Natural killer cell treated with Interleukin-12 subunit alpha and Interleukin-12 subunit beta and Interleukin-15 and Interleukin-18, amount 100 ng/mL, for 72 hours (primary cell): ENCODE measurements at regions not wholly inside any gene's neighbourhood (a gene's known extent, or its start where the extent isn't known, plus 50 kb on each side); places are given as distances from the start of the nearest gene placed in this dataset.

Source experiments
- ATAC-seq, 2 donors: fragments of 150-1000 bp; cut with Tn5 transposase in 1 of 2; sonication (Bioruptor Pico), chemical (Tn5 transposase) in 1 of 2; 2 replicates each; pipeline ENCODE4 v1.10.0; 2021
- DNase-seq: peaks from one replicate; pipeline ENCODE4 v3.0.0; 2022; ENCODE audit warnings: low spot score
- H3K27ac Mint-ChIP-seq, 2 donors: 1 replicate in 1 of 2; 2 replicates in 1 of 2; pipeline ENCODE4 v1.8.0; 2022; ENCODE audit warnings: mixed read lengths in 2 of 2, mild to moderate bottlenecking in 1 of 2, moderate library complexity in 1 of 2
- H3K27me3 Mint-ChIP-seq, 2 donors: 1 replicate in 1 of 2; 2 replicates in 1 of 2; pipeline ENCODE4 v1.8.0; 2022; ENCODE audit warnings: mixed read lengths in 2 of 2
- H3K36me3 Mint-ChIP-seq: one replicate; pipeline ENCODE4 v1.8.0; 2022; ENCODE audit warnings: mixed read lengths
- H3K4me1 Mint-ChIP-seq, 2 donors: 1 replicate in 1 of 2; 2 replicates in 1 of 2; pipeline ENCODE4 v1.8.0; 2022; ENCODE audit warnings: low read depth in 2 of 2, mixed read lengths in 2 of 2, mild to moderate bottlenecking in 1 of 2
- H3K4me3 Mint-ChIP-seq: one replicate; pipeline ENCODE4 v1.8.0; 2022; ENCODE audit warnings: mixed read lengths
- H3K9me3 Mint-ChIP-seq: 2 replicates; pipeline ENCODE4 v1.8.0; 2022; ENCODE audit warnings: mixed read lengths

GRCh38 chr1:243917863-243918565, 68.0 kb upstream of the AKT3 start:
- no peak for DNase-seq
- H3K27me3 Mint-ChIP-seq: peaks cover 44 to 64% of the 10 kb centered on the region in 2 donors

DNA sequence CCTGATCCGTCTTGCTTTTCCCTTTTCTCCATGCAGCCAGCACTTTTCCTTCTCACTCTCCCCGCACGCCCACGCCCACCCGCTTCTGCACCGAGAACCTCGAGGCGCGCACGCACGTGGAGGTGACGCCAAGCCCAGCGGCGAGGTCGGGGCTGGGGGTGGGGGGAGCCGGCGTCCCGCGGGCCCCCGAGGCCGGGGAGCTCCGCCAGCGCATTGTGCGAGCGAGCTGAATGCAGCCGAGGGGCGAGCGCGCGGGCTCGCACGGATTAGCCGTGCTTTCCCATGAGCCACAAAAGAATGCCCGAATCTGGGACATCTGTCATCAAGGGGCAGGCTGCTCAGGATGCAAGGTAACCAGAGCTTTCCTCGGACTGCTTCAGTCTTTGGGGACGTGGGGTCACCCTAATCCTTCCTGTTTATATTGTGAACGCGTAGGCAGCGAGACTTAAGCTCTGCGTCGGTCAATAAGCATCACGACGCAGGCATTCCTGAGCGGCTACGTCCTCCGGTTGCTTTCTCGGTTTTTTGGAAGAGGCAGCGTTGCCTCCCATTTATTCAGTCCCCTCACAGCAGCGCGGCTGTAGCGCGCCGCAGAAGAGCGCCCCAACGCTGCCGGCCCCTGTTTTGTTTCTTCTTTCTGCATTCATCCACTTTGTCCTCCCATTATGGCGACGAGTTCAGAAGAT, 67.3 kb upstream of the AKT3 start:
- no peaks in the 10 kb centered on the region for H3K9me3 Mint-ChIP-seq
- H3K27ac Mint-ChIP-seq: no peak overlapping the region
- peak; percentile 45 to 54 for ATAC-seq
- no peak for DNase-seq
- peak overlapping the region; percentile 82 for H3K4me3 Mint-ChIP-seq
- H3K27me3 Mint-ChIP-seq: peaks cover 44 to 64% of the 10 kb centered on the region in 2 donors
- H3K4me1 Mint-ChIP-seq: peaks cover 13 to 15% of the 10 kb centered on the region in 2 donors
- no peaks in the 10 kb centered on the region for H3K36me3 Mint-ChIP-seq

More at GRCh38 chr1:243917863-243918565, 68.0 kb upstream of the AKT3 start:
- peak in 1 of 2 donors; percentile 52 for ATAC-seq
- no peaks in the 10 kb centered on the region for H3K36me3 Mint-ChIP-seq
- no peaks in the 10 kb centered on the region for H3K9me3 Mint-ChIP-seq
- H3K4me3 Mint-ChIP-seq: peak overlapping the region; percentile 82
- H3K4me1 Mint-ChIP-seq: peaks cover 13 to 15% of the 10 kb centered on the region in 2 donors
- no peak overlapping the region for H3K27ac Mint-ChIP-seq

DNA sequence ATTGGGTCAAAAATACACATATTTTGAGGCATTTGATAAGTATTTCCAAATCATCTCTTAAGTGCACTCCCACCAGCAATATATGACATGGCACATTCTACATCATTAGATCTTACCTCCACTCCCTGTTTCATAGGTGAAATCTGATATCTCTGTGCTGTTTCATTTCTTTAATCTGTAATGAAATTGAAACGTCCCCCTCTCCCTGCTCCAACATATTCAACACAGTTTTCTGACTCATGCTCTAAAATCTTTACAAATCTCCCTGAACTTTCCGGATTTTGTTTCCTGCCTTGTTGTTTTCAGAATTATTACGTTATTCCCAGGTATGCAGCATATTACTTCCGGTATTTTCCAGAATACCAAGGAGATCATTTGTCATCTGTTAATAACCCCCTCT, 66.1 kb upstream of the AKT3 start:
- H3K4me3 Mint-ChIP-seq: no peak overlapping the region
- H3K36me3 Mint-ChIP-seq: no peaks in the 10 kb centered on the region
- no peak for ATAC-seq
- H3K27me3 Mint-ChIP-seq: peaks cover 44 to 64% of the 10 kb centered on the region in 2 donors
- no peaks in the 10 kb centered on the region for H3K9me3 Mint-ChIP-seq
- H3K27ac Mint-ChIP-seq: no peak overlapping the region
- H3K4me1 Mint-ChIP-seq: peaks cover 13 to 15% of the 10 kb centered on the region in 2 donors
- DNase-seq: no peak

- Mint-ChIP-seq H3K27ac (no peak overlapping the region), H3K4me3 (no peak overlapping the region), H3K27me3 (peaks cover 37 to 57% of the 10 kb centered on the region in 2 donors), H3K9me3 (no peaks in the 10 kb centered on the region), H3K4me1 (peaks cover 4 to 7% of the 10 kb centered on the region in 2 donors), H3K36me3 (no peaks in the 10 kb centered on the region)
- ATAC-seq (no peak), DNase-seq (no peak)
Observed at GRCh38 chr1:243912347-243912746, 62.3 kb upstream of the AKT3 start.

DNA sequence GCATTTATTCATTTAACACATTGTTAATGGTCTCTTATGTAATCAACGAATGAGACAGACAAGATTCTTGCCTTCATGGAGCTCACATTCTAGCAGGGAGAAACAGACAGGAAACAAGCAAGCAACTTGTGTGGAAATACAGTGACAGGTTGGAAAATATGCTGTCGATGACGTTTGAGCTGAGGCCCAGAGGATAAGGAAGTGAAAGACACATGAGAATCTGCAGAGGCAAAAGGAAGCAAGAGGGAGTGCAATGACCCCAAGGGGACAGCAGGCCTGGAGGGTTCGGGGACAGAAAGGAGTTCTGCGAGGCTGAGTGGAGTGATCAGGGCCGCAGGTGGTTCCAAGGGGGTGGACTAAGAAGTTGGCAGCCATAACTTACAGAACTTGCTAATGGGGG, 60.6 kb upstream of the AKT3 start:
- ATAC-seq: no peak
- Mint-ChIP-seq H3K4me3 (no peak overlapping the region), H3K27ac (no peak overlapping the region), H3K27me3 (peaks cover 30 to 51% of the 10 kb centered on the region in 2 donors), H3K9me3 (no peaks in the 10 kb centered on the region), H3K36me3 (no peaks in the 10 kb centered on the region), H3K4me1 (no peaks in the 10 kb centered on the region)
- no peak for DNase-seq

DNA sequence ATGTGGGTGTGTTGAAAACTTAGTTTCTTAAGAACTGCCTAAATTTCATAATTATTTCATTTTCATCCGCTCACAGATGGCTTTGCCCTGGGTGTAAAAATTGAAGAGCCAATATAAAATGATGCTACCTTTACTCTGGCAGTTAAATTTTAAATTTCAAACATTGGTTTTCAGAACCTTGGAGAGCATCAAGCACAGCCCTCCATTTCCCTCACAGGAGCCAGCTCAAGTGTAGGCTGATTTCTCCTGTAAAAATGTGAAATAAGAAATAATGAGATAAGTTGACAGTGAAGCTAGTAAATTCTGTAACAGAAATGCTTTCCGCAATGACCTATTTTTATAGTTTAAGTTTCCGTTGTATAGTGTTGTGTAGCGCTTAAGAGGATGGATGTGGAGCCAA, 53.9 kb upstream of the AKT3 start:
- Mint-ChIP-seq H3K36me3 (no peaks in the 10 kb centered on the region), H3K27me3 (peaks cover 22 to 38% of the 10 kb centered on the region in 2 donors), H3K4me3 (no peak overlapping the region), H3K27ac (no peak overlapping the region), H3K4me1 (no peaks in the 10 kb centered on the region), H3K9me3 (no peaks in the 10 kb centered on the region)
- DNase-seq: no peak
- no peak for ATAC-seq

DNA sequence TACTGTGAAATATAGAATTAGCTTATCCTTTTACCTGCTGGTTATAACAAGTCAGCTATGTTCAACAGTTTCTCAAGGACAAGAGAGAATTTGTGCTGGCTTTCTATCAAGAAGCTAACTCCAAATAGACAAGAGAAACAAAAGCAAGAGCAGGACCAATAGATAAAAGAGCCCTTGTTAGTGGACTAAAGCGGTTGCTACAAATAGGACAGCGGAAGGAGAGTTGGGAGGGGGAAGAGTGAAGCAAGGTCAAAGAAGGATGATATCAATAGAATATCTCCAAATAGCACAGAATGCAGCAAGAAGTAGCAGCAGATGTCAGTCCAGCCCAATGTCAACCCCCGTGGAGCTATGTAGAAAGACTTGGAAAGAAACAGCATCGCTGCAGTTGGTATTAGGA, 53.0 kb upstream of the AKT3 start:
- H3K27me3 Mint-ChIP-seq: peaks cover 22 to 45% of the 10 kb centered on the region in 2 donors
- H3K36me3 Mint-ChIP-seq: no peaks in the 10 kb centered on the region
- no peak overlapping the region for H3K27ac Mint-ChIP-seq
- no peaks in the 10 kb centered on the region for H3K9me3 Mint-ChIP-seq
- H3K4me3 Mint-ChIP-seq: no peak overlapping the region
- no peaks in the 10 kb centered on the region for H3K4me1 Mint-ChIP-seq
- ATAC-seq (no peak), DNase-seq (no peak)

DNA sequence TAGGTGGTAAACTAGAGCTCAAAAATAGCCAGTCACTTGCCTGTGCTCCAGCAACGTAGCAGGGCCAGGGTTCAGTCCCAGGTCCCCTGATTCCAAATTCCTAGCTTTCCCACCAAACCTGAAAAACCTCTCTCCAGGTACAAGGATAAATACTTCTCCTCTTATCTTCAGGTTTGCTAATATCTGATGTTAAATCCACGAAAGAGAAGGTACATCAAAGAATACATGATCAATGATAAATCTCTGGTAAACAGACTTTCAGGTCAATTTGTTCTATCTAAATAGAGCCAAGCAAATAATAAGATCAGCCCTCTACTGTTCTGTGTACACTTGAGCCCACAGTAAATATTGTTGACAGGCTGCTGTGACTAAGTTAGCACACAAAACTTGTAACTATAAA, 52.1 kb upstream of the AKT3 start:
- DNase-seq (no peak), ATAC-seq (no peak)
- Mint-ChIP-seq H3K27ac (no peak overlapping the region), H3K27me3 (peaks cover 16 to 47% of the 10 kb centered on the region in 2 donors), H3K9me3 (no peaks in the 10 kb centered on the region), H3K4me1 (no peaks in the 10 kb centered on the region), H3K4me3 (no peak overlapping the region), H3K36me3 (no peaks in the 10 kb centered on the region)
